H1 (cell line): ENCODE measurements at regions not wholly inside any gene's neighbourhood (a gene's known extent, or its start where the extent isn't known, plus 50 kb on each side); places are given as distances from the start of the nearest gene placed in this dataset.

ENCODE experiments used
- CTCF ChIA-PET: fragments of 300-600 bp; sonication (Branson Sonifier 250); formaldehyde crosslinking; loops from one replicate; lab custom pipeline; 2021; ENCODE audit not compliant: partially characterized antibody; lab: Charles Lee
- POLR2A ChIA-PET: fragments of 300-600 bp; sonication (Branson Sonifier 250); formaldehyde crosslinking; loops from one replicate; lab custom pipeline; 2021; ENCODE audit warnings: inconsistent platforms; ENCODE audit not compliant: partially characterized antibody; lab: Charles Lee
- DNase-seq, 2 experiments: peaks; one replicate each; pipeline versions ENCODE4 v3.0.0 to v3.0.0-alpha.2; 2010 to 2022; ENCODE audit warnings: low spot score in 2 of 2, low read depth in 1 of 2, mixed read lengths in 1 of 2
- FAIRE-seq: peaks from 2 replicates; lab custom pipeline; 2011; peaks lifted over from hg19 to GRCh38; lab: Jason Lieb, UNC
- H2AFZ ChIP-seq: 2 replicates; pipeline ENCODE4 v1.8.1; 2012; ENCODE audit warnings: low read length, inconsistent platforms
- H2AK5ac ChIP-seq: 2 replicates; pipeline ENCODE4 v1.6.1; 2013; ENCODE audit warnings: low read depth, low read length
- H2BK120ac ChIP-seq: replicated peaks from 2 replicates; pipeline ENCODE3; 2013; ENCODE audit warnings: low read depth, low read length, inconsistent platforms
- H2BK12ac ChIP-seq: 2 replicates; pipeline ENCODE4 v1.6.1; 2013; ENCODE audit warnings: low read depth, low read length
- H2BK15ac ChIP-seq: 2 replicates; pipeline ENCODE4 v1.6.1; 2013; ENCODE audit warnings: low read length
- H2BK20ac ChIP-seq: 2 replicates; pipeline ENCODE4 v1.6.1; 2013; ENCODE audit warnings: low read length
- H2BK5ac ChIP-seq: 2 replicates; pipeline ENCODE4 v1.6.1; 2013; ENCODE audit warnings: low read depth, low read length
- H3K14ac ChIP-seq: 2 replicates; pipeline ENCODE4 v1.6.1; 2013; ENCODE audit warnings: inconsistent platforms; ENCODE audit not compliant: insufficient read length
- H3K18ac ChIP-seq: 2 replicates; pipeline ENCODE4 v1.6.1; 2013; ENCODE audit warnings: low read length; ENCODE audit errors: extremely low read depth
- H3K23ac ChIP-seq: 2 replicates; pipeline ENCODE4 v1.6.1; 2013; ENCODE audit warnings: inconsistent platforms; ENCODE audit not compliant: insufficient read length
- H3K23me2 ChIP-seq: 2 replicates; pipeline ENCODE4 v1.6.1; 2013; ENCODE audit warnings: low read depth, low read length
- H3K27ac ChIP-seq: 2 replicates; pipeline ENCODE4 v1.6.1; 2011; ENCODE audit warnings: low read depth, low read length, inconsistent platforms
- H3K27me3 ChIP-seq, 4 experiments: replicated peaks in 1 of 4; 1 replicate in 1 of 4; 2 replicates in 3 of 4; pipeline versions ENCODE4 v1.6.1 to v1.8.1; 2011 to 2013; ENCODE audit warnings: low read length in 3 of 4, mild to moderate bottlenecking in 3 of 4, inconsistent platforms in 2 of 4, mixed read lengths in 2 of 4, moderate library complexity in 1 of 4; ENCODE audit not compliant: control insufficient read depth in 3 of 4, insufficient read depth in 3 of 4; ENCODE audit errors: extremely low read depth in 1 of 4
- H3K36me3 ChIP-seq, 4 experiments: 2 replicates each; pipeline versions ENCODE4 v1.6.1 to v1.8.1; 2011 to 2013; ENCODE audit warnings: mild to moderate bottlenecking in 4 of 4, low read length in 3 of 4, moderate library complexity in 2 of 4, control low read depth in 1 of 4, inconsistent platforms in 1 of 4; ENCODE audit not compliant: insufficient read depth in 4 of 4, control insufficient read depth in 2 of 4
- H3K4ac ChIP-seq: replicated peaks from 2 replicates; pipeline ENCODE3; 2013; ENCODE audit warnings: low read length, low read depth, mixed read lengths, inconsistent platforms; ENCODE audit not compliant: insufficient read length
- H3K4me1 ChIP-seq, 4 experiments: replicated peaks in 1 of 4; 1 replicate in 1 of 4; 2 replicates in 3 of 4; pipeline versions ENCODE4 v1.6.1 to v1.8.1; 2011 to 2013; ENCODE audit warnings: low read length in 3 of 4, inconsistent platforms in 2 of 4, mixed read lengths in 1 of 4; ENCODE audit not compliant: insufficient read depth in 4 of 4, control insufficient read depth in 3 of 4
- H3K4me2 ChIP-seq, 2 experiments: 2 replicates each; pipeline versions ENCODE4 v1.6.1 to v1.8.1; 2011 to 2013; ENCODE audit warnings: low read depth in 2 of 2, low read length in 2 of 2, control low read depth in 1 of 2, inconsistent platforms in 1 of 2, mild to moderate bottlenecking in 1 of 2; ENCODE audit not compliant: insufficient read depth in 1 of 2
- H3K4me3 ChIP-seq, 4 experiments: fragments of 200-600, 300-600 bp in 1 of 4; sonication (generic), shearing (Covaris generic), sonication (Bioruptor Twin) in 1 of 4; 2 replicates each; pipeline versions ENCODE4 v1.5.1 to v1.8.1; 2011 to 2016; ENCODE audit warnings: low read length in 4 of 4, low read depth in 3 of 4, control low read depth in 2 of 4, inconsistent platforms in 2 of 4, mild to moderate bottlenecking in 2 of 4, mixed read lengths in 1 of 4, moderate library complexity in 1 of 4; ENCODE audit not compliant: insufficient read depth in 2 of 4; ENCODE audit errors: extremely low read depth in 1 of 4
- H3K56ac ChIP-seq: replicated peaks from 2 replicates; pipeline ENCODE3; 2013; ENCODE audit warnings: low read depth, mild to moderate bottlenecking, mixed read lengths, low read length, inconsistent platforms; ENCODE audit not compliant: insufficient read length
- H3K79me1 ChIP-seq: 2 replicates; pipeline ENCODE4 v1.6.1; 2013; ENCODE audit warnings: low read depth, low read length, control low read depth
- H3K79me2 ChIP-seq, 2 experiments: 2 replicates each; pipeline versions ENCODE4 v1.6.1 to v1.8.1; 2012 to 2013; ENCODE audit warnings: low read length in 2 of 2, mild to moderate bottlenecking in 2 of 2, inconsistent platforms in 1 of 2; ENCODE audit not compliant: insufficient read depth in 2 of 2, control insufficient read depth in 1 of 2
- H3K9ac ChIP-seq, 4 experiments: replicated peaks in 1 of 4; 1 replicate in 1 of 4; 2 replicates in 3 of 4; pipeline versions ENCODE4 v1.6.1 to v1.8.1; 2011 to 2013; ENCODE audit warnings: low read depth in 3 of 4, low read length in 3 of 4, control low read depth in 2 of 4, mild to moderate bottlenecking in 2 of 4, moderate library complexity in 2 of 4, inconsistent platforms in 1 of 4; ENCODE audit errors: extremely low read depth in 1 of 4
- H3K9me3 ChIP-seq, 2 experiments: 2 replicates each; pipeline versions ENCODE4 v1.6.1 to v1.8.1; 2012 to 2013; ENCODE audit warnings: mild to moderate bottlenecking in 2 of 2, moderate library complexity in 2 of 2, control low read depth in 1 of 2, inconsistent platforms in 1 of 2, low read depth in 1 of 2, low read length in 1 of 2, mixed read lengths in 1 of 2; ENCODE audit not compliant: insufficient read depth in 2 of 2
- H4K20me1 ChIP-seq, 2 experiments: replicated peaks in 1 of 2; 2 replicates each; pipeline versions ENCODE3 to v1.8.1; 2011 to 2013; ENCODE audit warnings: inconsistent platforms in 2 of 2, low read length in 2 of 2, mild to moderate bottlenecking in 1 of 2; ENCODE audit not compliant: insufficient read depth in 2 of 2, control insufficient read depth in 1 of 2
- H4K5ac ChIP-seq: 2 replicates; pipeline ENCODE4 v1.6.1; 2013; ENCODE audit warnings: low read length, low read depth, mixed read lengths, inconsistent platforms; ENCODE audit not compliant: insufficient read length
- H4K8ac ChIP-seq: 2 replicates; pipeline ENCODE4 v1.8.0; 2013; ENCODE audit warnings: mild to moderate bottlenecking, moderate library complexity, low read length, inconsistent platforms; ENCODE audit not compliant: insufficient read depth; ENCODE audit errors: extremely low read depth
- H4K91ac ChIP-seq: replicated peaks from 2 replicates; pipeline ENCODE3; 2013; ENCODE audit warnings: low read length, mixed read lengths, inconsistent platforms; ENCODE audit not compliant: insufficient read length
- ATF2 ChIP-seq: IDR thresholded peaks from 2 replicates; pipeline ENCODE4 v1.6.1; 2012; ENCODE audit warnings: low read length, inconsistent platforms
- HDAC6 ChIP-seq: IDR thresholded peaks from one replicate; pipeline ENCODE4 v1.7.1; 2012; ENCODE audit warnings: low read depth, mild to moderate bottlenecking, inconsistent platforms, low read length, moderate library complexity
- KDM5A ChIP-seq: fragments of 200-600 bp; IDR thresholded peaks from 2 replicates; pipeline ENCODE4 v1.7.1; 2012; ENCODE audit warnings: mild to moderate bottlenecking, low read length, inconsistent platforms, mixed read lengths
- RXRA ChIP-seq: IDR thresholded peaks from 2 replicates; pipeline ENCODE4 v1.6.1; 2011; ENCODE audit warnings: low read depth, mild to moderate bottlenecking, low read length, moderate library complexity; ENCODE audit not compliant: insufficient read depth
- TCF12 ChIP-seq: IDR thresholded peaks from 2 replicates; pipeline ENCODE4 v1.6.1; 2011; ENCODE audit warnings: low read depth, mild to moderate bottlenecking, low read length
- WGBS, 2 experiments: shearing (Covaris generic) in 1 of 2; methylation state at CpG; one replicate each; pipeline versions ENCODE4 v1.1.6 to v1.1.7; 2013 to 2015; ENCODE audit warnings: low lambda C conversion rate in 2 of 2, mixed read lengths in 2 of 2, inconsistent platforms in 1 of 2, low coverage in 1 of 2, missing lambda C conversion rate in 1 of 2; ENCODE audit not compliant: insufficient replicate concordance in 2 of 2, insufficient coverage in 1 of 2, insufficient read length in 1 of 2; ENCODE audit errors: extremely low coverage in 1 of 2, missing lambda C conversion rate in 1 of 2; 5-methylcytosine and 5-hydroxymethylcytosine counted together

GRCh38 chr12:107832441-107832840, 57.9 kb downstream of the ASCL4 start:
- no peak for FAIRE-seq
- Histone ChIP-seq H3K18ac (no peak overlapping the region), H2BK15ac (no peak overlapping the region), H2AK5ac (no peak overlapping the region), H3K4me2 (no peak overlapping the region), H3K56ac (no peak overlapping the region), H4K91ac (no peak overlapping the region), H2AFZ (no peak overlapping the region), H3K27me3 (no peaks in the 10 kb centered on the region), H3K9me3 (peaks cover 1 to 12% of the 10 kb centered on the region in 2 experiments; a peak in 2 of 4 replicates), H3K23me2 (no peaks in the 10 kb centered on the region), H3K4ac (no peak overlapping the region), H2BK5ac (no peak overlapping the region), H3K79me1 (no peaks in the 10 kb centered on the region), H3K79me2 (no peaks in the 10 kb centered on the region), H3K23ac (no peak overlapping the region), H4K5ac (no peak overlapping the region), H3K36me3 (no peaks in the 10 kb centered on the region; a peak in 1 of 8 replicates), H3K4me3 (no peak overlapping the region), H3K9ac (no peak overlapping the region), H3K4me1 (peaks cover 0 to 3% (median 0%) of the 10 kb centered on the region in 4 experiments; a peak in 1 of 7 replicates), H2BK12ac (0 out of 2 replicates have a peak overlapping the region, but pooled peaks have one; percentile 33), H3K14ac (no peak overlapping the region), H4K8ac (no peak overlapping the region), H2BK120ac (no peak overlapping the region), H2BK20ac (no peak overlapping the region), H3K27ac (no peak overlapping the region), H4K20me1 (no peaks in the 10 kb centered on the region)
- CTCF ChIA-PET, result interaction anchor here (0.6 to 0.8 kb wide), 2 partner anchors 9 to 86 kb away, joined by 3 read pairs; no protein-coding TSS in a partner anchor
- WGBS, 2 experiments, result 82% methylated on average over 4 of the region's 4 CpGs; no CpG with 5 or more reads in 1 of the 2 experiments
- DNase-seq, result no peak
- TF ChIP-seq RXRA (no peak), TCF12 (no peak), ATF2 (no peak), KDM5A (no peak), HDAC6 (no peak)
- POLR2A ChIA-PET, result no interaction called here
